HL-60/S4 treated with retinoic acid at 250 ng/mL for 4 days and 3 days (cell line): ENCODE measurements at regions not wholly inside any gene's neighbourhood (a gene's known extent, or its start where the extent isn't known, plus 50 kb on each side); places are given as distances from the start of the nearest gene placed in this dataset.

Source experiments
- in situ Hi-C: fragments of 300-500 bp; cut with MboI; formaldehyde crosslinking; loops from 2 replicates; pipeline ENCODE4 v1.7.0; 2022; ENCODE audit warnings: low sequenced_read_pairs

DNA sequence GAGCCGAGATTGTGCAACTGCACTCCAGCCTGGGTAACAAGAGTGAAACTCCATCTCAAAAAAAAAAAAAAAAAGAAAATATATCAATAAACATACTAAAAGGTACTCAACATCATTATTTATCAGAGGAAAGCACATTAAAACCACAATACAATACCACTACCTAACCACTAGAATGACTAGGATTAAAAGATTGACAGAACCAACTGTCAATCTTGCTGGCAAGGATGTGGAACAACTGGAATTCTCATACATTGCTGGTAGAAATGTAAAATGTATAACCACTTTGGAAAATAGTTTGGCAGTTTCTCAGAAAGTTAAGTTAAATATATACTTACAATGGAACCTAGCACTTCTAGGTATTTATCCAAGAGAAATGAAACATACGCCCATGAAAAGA is 88.6 kb downstream of the B3GNT2 start:
- in situ Hi-C loops: no loop called here

DNA sequence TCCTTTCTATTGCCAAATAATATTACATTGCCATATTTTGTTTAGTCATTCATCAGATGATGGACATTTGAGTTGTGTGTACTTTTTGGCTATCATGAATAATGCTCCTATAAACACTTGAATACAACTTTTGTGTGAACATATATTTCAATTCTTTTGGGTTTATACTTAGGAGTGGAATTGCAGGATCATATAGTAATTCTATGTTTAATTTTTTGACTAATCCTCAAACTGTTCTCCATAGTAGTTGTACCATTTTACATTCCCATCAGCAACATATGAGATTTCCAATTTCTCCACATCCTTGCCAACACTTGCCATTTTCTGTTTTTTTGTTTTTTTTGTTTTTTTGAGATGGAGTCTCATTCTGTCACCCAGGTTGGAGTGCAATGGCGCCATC is 87.2 kb downstream of the B3GNT2 start:
- in situ Hi-C loops: no loop called here

DNA sequence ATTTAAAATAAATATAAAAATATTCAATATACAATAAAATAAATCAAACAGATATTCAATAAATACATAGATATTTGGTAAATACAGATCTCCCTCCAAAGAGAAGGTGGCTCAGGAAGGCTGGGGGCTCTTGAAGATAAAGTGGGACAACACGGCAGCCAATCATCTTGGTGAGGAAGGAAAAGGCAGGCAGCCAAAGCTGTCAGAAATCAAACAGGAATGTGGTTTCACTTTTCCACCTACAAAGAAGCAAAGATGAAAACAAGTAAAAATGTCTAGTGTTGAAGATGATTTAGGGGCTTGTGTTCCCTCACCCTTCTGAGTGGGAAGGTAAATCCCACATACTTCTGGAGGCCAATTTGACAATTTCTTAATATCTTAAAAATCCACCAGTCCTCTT is 85.7 kb downstream of the B3GNT2 start:
- in situ Hi-C loops: no loop called here

DNA sequence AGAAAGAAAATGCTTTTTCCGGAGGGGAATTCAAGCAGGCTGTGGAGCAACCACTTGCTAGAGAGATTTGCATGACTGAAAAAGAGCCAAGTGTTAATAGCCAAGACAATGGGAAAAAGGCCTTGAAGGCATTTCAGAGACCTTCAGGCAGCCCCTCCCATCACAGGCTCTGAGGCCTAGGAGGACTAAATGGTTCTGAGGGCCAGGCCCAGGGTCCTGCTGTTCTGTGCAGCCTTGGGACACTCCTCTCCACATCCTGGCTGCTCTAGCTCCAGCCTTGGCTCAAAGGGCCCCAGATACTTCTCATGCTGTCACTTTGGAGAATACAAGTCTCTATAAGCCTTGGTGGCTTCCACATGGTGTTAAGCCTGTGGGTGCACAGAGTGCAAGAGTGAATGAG is 81.8 kb downstream of the B3GNT2 start:
- in situ Hi-C loops: no loop called here
